ENCODE measurements at regions not wholly inside any gene's neighbourhood (a gene's known extent, or its start where the extent isn't known, plus 50 kb on each side); places are given as distances from the start of the nearest gene placed in this dataset.

GRCh38 chr12:115385141-115385540 lies 701.2 kb upstream of the TBX3 start:
- H3K27ac Mint-ChIP-seq, result no peak overlapping the region
- H3K4me2 ChIP-seq, result no peak overlapping the region
- no peaks in the 10 kb centered on the region for H3K36me3 ChIP-seq
- no peaks in the 10 kb centered on the region for H3F3A ChIP-seq (ENCODE audit: low read depth)
- H3K27ac ChIP-seq, result no peak overlapping the region
- no peaks in the 10 kb centered on the region for H3K9me3 Mint-ChIP-seq
- H3K27me3 Mint-ChIP-seq (ENCODE audit: insufficient read depth, low read depth), result peaks cover 2% of the 10 kb centered on the region
- no peak overlapping the region for H3K4me3 ChIP-seq
- no peaks in the 10 kb centered on the region for H3K9me3 ChIP-seq (ENCODE audit: low read depth)
- peaks cover 10% of the 10 kb centered on the region for H3K4me1 ChIP-seq
- peaks cover 22% of the 10 kb centered on the region for H3K4me1 Mint-ChIP-seq
- H3K79me2 ChIP-seq (ENCODE audit: low read depth), result no peaks in the 10 kb centered on the region
- DNase-seq (ENCODE audit: low spot score), result no peak
- H4K20me1 ChIP-seq (ENCODE audit: low read depth), result no peaks in the 10 kb centered on the region
- H3K36me3 Mint-ChIP-seq, result no peaks in the 10 kb centered on the region
- no peak overlapping the region for H2AFZ ChIP-seq (replicated peaks)
- H3K9ac ChIP-seq, result no peak overlapping the region
- no peak overlapping the region for H3K4me3 Mint-ChIP-seq
- TF ChIP-seq, protein P1, sequence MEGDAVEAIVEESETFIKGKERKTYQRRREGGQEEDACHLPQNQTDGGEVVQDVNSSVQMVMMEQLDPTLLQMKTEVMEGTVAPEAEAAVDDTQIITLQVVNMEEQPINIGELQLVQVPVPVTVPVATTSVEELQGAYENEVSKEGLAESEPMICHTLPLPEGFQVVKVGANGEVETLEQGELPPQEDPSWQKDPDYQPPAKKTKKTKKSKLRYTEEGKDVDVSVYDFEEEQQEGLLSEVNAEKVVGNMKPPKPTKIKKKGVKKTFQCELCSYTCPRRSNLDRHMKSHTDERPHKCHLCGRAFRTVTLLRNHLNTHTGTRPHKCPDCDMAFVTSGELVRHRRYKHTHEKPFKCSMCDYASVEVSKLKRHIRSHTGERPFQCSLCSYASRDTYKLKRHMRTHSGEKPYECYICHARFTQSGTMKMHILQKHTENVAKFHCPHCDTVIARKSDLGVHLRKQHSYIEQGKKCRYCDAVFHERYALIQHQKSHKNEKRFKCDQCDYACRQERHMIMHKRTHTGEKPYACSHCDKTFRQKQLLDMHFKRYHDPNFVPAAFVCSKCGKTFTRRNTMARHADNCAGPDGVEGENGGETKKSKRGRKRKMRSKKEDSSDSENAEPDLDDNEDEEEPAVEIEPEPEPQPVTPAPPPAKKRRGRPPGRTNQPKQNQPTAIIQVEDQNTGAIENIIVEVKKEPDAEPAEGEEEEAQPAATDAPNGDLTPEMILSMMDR (IDR thresholded peaks at IDR 0.05), result no peak
- TF ChIP-seq EZH2 (IDR thresholded peaks at IDR 0.05) (no peak), EZH2phosphoT487 (IDR thresholded peaks at IDR 0.05) (no peak)
- no peaks in the 10 kb centered on the region for H3K27me3 ChIP-seq

GRCh38 chr12:115384391-115384790 lies 700.4 kb upstream of the TBX3 start:
- no peaks in the 10 kb centered on the region for H3K27me3 ChIP-seq

DNA sequence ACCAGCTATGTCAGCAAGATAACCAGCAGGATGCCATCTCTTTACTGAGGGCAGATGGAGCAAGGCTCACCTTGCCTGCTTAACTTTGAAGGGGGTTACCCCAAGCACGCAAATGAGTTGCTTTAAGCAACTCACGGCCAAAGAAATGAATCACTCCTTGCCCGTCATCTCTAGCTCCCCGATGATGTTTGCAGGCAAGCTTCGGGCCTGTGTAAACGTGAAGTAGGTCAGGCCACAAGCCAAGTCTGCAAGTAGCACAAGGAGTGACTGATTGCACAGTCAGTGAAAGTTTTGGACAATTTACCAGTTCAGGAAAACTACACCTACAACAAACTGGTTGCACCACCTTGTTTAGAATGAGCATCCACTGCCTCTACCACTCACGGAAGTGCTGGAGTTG lies 699.7 kb upstream of the TBX3 start:
- DNase-seq (ENCODE audit: low spot score), result no peak
- Histone ChIP-seq H3K4me1 (peaks cover 10% of the 10 kb centered on the region), H2AFZ (replicated peaks) (no peak overlapping the region), H3K36me3 (no peaks in the 10 kb centered on the region), H3K27me3 (no peaks in the 10 kb centered on the region), H3K79me2 (ENCODE audit: low read depth) (no peaks in the 10 kb centered on the region), H4K20me1 (ENCODE audit: low read depth) (no peaks in the 10 kb centered on the region), H3K9me3 (ENCODE audit: low read depth) (no peaks in the 10 kb centered on the region), H3K4me2 (no peak overlapping the region), H3F3A (ENCODE audit: low read depth) (no peaks in the 10 kb centered on the region), H3K4me3 (no peak overlapping the region), H3K27ac (no peak overlapping the region), H3K9ac (no peak overlapping the region)
- Mint-ChIP-seq H3K27ac (no peak overlapping the region), H3K4me3 (no peak overlapping the region), H3K4me1 (peaks cover 22% of the 10 kb centered on the region), H3K9me3 (no peaks in the 10 kb centered on the region), H3K36me3 (no peaks in the 10 kb centered on the region), H3K27me3 (ENCODE audit: insufficient read depth, low read depth) (peaks cover 2% of the 10 kb centered on the region)
- TF ChIP-seq EZH2 (IDR thresholded peaks at IDR 0.05) (no peak), EZH2phosphoT487 (IDR thresholded peaks at IDR 0.05) (no peak)
- TF ChIP-seq, protein P1 (IDR thresholded peaks at IDR 0.05), result no peak

More at GRCh38 chr12:115384391-115384790, 700.4 kb upstream of the TBX3 start:
- H3K27me3 Mint-ChIP-seq (ENCODE audit: insufficient read depth, low read depth), result peaks cover 2% of the 10 kb centered on the region
- Histone ChIP-seq H3K4me2 (no peak overlapping the region), H3K4me3 (no peak overlapping the region), H3F3A (ENCODE audit: low read depth) (no peaks in the 10 kb centered on the region), H3K4me1 (peaks cover 10% of the 10 kb centered on the region), H3K79me2 (ENCODE audit: low read depth) (no peaks in the 10 kb centered on the region), H4K20me1 (ENCODE audit: low read depth) (no peaks in the 10 kb centered on the region), H3K9ac (no peak overlapping the region), H2AFZ (replicated peaks) (no peak overlapping the region), H3K27ac (no peak overlapping the region), H3K9me3 (ENCODE audit: low read depth) (no peaks in the 10 kb centered on the region), H3K36me3 (no peaks in the 10 kb centered on the region)
- H3K9me3 Mint-ChIP-seq, result no peaks in the 10 kb centered on the region
- H3K4me1 Mint-ChIP-seq, result peaks cover 22% of the 10 kb centered on the region
- H3K27ac Mint-ChIP-seq, result no peak overlapping the region
- no peak for DNase-seq (ENCODE audit: low spot score)
- no peaks in the 10 kb centered on the region for H3K36me3 Mint-ChIP-seq
- no peak overlapping the region for H3K4me3 Mint-ChIP-seq
- no peak for TF ChIP-seq EZH2phosphoT487 (IDR thresholded peaks at IDR 0.05)
- TF ChIP-seq EZH2 (IDR thresholded peaks at IDR 0.05), result no peak
- TF ChIP-seq, protein P1 (IDR thresholded peaks at IDR 0.05), result no peak
